ENCODE measurements at regions not wholly inside any gene's neighbourhood (a gene's known extent, or its start where the extent isn't known, plus 50 kb on each side); places are given as distances from the start of the nearest gene placed in this dataset.
A peak's percentile ranks its signal among the peaks of the same experiment; 100 is the strongest.

GRCh38 chr9:86668488-86668887, 278.8 kb downstream of the GAS1 start:
- Histone ChIP-seq H3K9me3 (0 out of 2 replicates have a peak, but pooled peaks cover 8% of the 10 kb centered on the region), H3K9ac (no peak overlapping the region), H4K20me1 (ENCODE audit: insufficient read depth) (no peaks in the 10 kb centered on the region), H3K4me2 (no peak overlapping the region), H3K79me2 (ENCODE audit: insufficient read depth) (no peaks in the 10 kb centered on the region), H3K4me1 (ENCODE audit: control insufficient read depth in 1 of 2, insufficient read depth in 2 of 2, low read depth in 1 of 2, low read length in 1 of 2) (peaks cover 0 to 6% of the 10 kb centered on the region in 2 experiments; a peak in 1 of 4 replicates), H2AFZ (ENCODE audit: low read depth) (no peak overlapping the region), H3K4me3 (ENCODE audit: low read depth in 2 of 2, low read length in 1 of 2) (no peak overlapping the region), H3K36me3 (replicated peaks in 1 of 2; ENCODE audit: control insufficient read depth in 1 of 2, insufficient read depth in 2 of 2, low read length in 1 of 2) (no peaks in the 10 kb centered on the region), H3K9me2 (no peaks in the 10 kb centered on the region), H3K27me3 (ENCODE audit: insufficient read depth) (no peaks in the 10 kb centered on the region), H3K27ac (ENCODE audit: low read depth in 2 of 2, low read length in 1 of 2) (no peak overlapping the region), H3F3A (replicated peaks; ENCODE audit: insufficient read depth) (no peaks in the 10 kb centered on the region)
- ChIA-PET CTCF (interaction anchor here (1.3 to 1.4 kb wide), 2 partner anchors 10 to 13 kb away, joined by 3 read pairs; no protein-coding TSS in a partner anchor), POLR2A (no interaction called here)
- TF ChIP-seq RCOR1 (IDR thresholded peaks at IDR 0.05; ENCODE audit: low read length) (no peak), JUND (IDR thresholded peaks at IDR 0.05) (no peak), REST (IDR thresholded peaks at IDR 0.05; ENCODE audit: low read depth, low read length) (no peak), GATA2 (CRISPR knock-in tag; IDR thresholded peaks at IDR 0.05) (no peak), EP300 (IDR thresholded peaks at IDR 0.05; ENCODE audit: borderline replicate concordance in 1 of 2, low read depth in 1 of 2, low read length in 1 of 2) (no peak), GABPA (IDR thresholded peaks at IDR 0.05; ENCODE audit: low read depth) (no peak), FOSL2 (IDR thresholded peaks at IDR 0.05; ENCODE audit: borderline replicate concordance, low read depth) (no peak), NFIC (IDR thresholded peaks at IDR 0.05; ENCODE audit: borderline replicate concordance) (no peak), CHD2 (IDR thresholded peaks at IDR 0.05; ENCODE audit: low read length, partially characterized antibody) (no peak), TCF12 (IDR thresholded peaks at IDR 0.05) (no peak), NRF1 (IDR thresholded peaks at IDR 0.05; ENCODE audit: low read depth, low read length) (no peak), RAD21 (IDR thresholded peaks at IDR 0.05; ENCODE audit: low read length) (no peak)
- TF ChIP-seq, protein P1, sequence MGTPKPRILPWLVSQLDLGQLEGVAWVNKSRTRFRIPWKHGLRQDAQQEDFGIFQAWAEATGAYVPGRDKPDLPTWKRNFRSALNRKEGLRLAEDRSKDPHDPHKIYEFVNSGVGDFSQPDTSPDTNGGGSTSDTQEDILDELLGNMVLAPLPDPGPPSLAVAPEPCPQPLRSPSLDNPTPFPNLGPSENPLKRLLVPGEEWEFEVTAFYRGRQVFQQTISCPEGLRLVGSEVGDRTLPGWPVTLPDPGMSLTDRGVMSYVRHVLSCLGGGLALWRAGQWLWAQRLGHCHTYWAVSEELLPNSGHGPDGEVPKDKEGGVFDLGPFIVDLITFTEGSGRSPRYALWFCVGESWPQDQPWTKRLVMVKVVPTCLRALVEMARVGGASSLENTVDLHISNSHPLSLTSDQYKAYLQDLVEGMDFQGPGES (IDR thresholded peaks at IDR 0.05; ENCODE audit: low read depth, low read length) = no peak
- no peak for DNase-seq

- Histone ChIP-seq H3K9ac (no peak overlapping the region), H3K4me2 (no peak overlapping the region), H3K36me3 (replicated peaks in 1 of 2; ENCODE audit: control insufficient read depth in 1 of 2, insufficient read depth in 2 of 2, low read length in 1 of 2) (no peaks in the 10 kb centered on the region), H3K79me2 (ENCODE audit: insufficient read depth) (no peaks in the 10 kb centered on the region), H3K9me2 (no peaks in the 10 kb centered on the region), H3K4me1 (ENCODE audit: control insufficient read depth in 1 of 2, insufficient read depth in 2 of 2, low read depth in 1 of 2, low read length in 1 of 2) (peaks cover 0 to 6% of the 10 kb centered on the region in 2 experiments; a peak in 1 of 4 replicates), H3K27ac (ENCODE audit: low read depth in 2 of 2, low read length in 1 of 2) (no peak overlapping the region), H3K4me3 (ENCODE audit: low read depth in 2 of 2, low read length in 1 of 2) (no peak overlapping the region), H3K9me3 (0 out of 2 replicates have a peak, but pooled peaks cover 8% of the 10 kb centered on the region), H4K20me1 (ENCODE audit: insufficient read depth) (no peaks in the 10 kb centered on the region), H3F3A (replicated peaks; ENCODE audit: insufficient read depth) (no peaks in the 10 kb centered on the region), H2AFZ (ENCODE audit: low read depth) (no peak overlapping the region), H3K27me3 (ENCODE audit: insufficient read depth) (no peaks in the 10 kb centered on the region)
- DNase-seq = no peak
- CTCF ChIA-PET = interaction anchor here (1.2 kb wide), 1 partner anchor 180 kb away, joined by 3 read pairs; no protein-coding TSS in a partner anchor
- 62% methylated on average over 3 of the region's 4 CpGs for WGBS (ENCODE audit: low lambda C conversion rate)
- TF ChIP-seq GATA2 (CRISPR knock-in tag; IDR thresholded peaks at IDR 0.05) (no peak), GABPA (IDR thresholded peaks at IDR 0.05; ENCODE audit: low read depth) (no peak), NFIC (IDR thresholded peaks at IDR 0.05; ENCODE audit: borderline replicate concordance) (no peak), YY1 (IDR thresholded peaks at IDR 0.05; ENCODE audit: low read depth) (no peak), EP300 (IDR thresholded peaks at IDR 0.05; ENCODE audit: borderline replicate concordance in 1 of 2, low read depth in 1 of 2, low read length in 1 of 2) (no peak), FOSL2 (IDR thresholded peaks at IDR 0.05; ENCODE audit: borderline replicate concordance, low read depth) (peak; percentile 64), JUND (IDR thresholded peaks at IDR 0.05) (peak; percentile 20; the same call in 1 of the 2 replicates), TEAD4 (IDR thresholded peaks at IDR 0.05; ENCODE audit: borderline replicate concordance, insufficient read depth) (no peak), RFX5 (IDR thresholded peaks at IDR 0.05; ENCODE audit: low read length) (no peak), ELF1 (IDR thresholded peaks at IDR 0.05) (no peak)
- TF ChIP-seq, protein P2, sequence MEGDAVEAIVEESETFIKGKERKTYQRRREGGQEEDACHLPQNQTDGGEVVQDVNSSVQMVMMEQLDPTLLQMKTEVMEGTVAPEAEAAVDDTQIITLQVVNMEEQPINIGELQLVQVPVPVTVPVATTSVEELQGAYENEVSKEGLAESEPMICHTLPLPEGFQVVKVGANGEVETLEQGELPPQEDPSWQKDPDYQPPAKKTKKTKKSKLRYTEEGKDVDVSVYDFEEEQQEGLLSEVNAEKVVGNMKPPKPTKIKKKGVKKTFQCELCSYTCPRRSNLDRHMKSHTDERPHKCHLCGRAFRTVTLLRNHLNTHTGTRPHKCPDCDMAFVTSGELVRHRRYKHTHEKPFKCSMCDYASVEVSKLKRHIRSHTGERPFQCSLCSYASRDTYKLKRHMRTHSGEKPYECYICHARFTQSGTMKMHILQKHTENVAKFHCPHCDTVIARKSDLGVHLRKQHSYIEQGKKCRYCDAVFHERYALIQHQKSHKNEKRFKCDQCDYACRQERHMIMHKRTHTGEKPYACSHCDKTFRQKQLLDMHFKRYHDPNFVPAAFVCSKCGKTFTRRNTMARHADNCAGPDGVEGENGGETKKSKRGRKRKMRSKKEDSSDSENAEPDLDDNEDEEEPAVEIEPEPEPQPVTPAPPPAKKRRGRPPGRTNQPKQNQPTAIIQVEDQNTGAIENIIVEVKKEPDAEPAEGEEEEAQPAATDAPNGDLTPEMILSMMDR (IDR thresholded peaks at IDR 0.05) = no peak
- TF ChIP-seq, protein P1 (IDR thresholded peaks at IDR 0.05; ENCODE audit: low read depth, low read length) = no peak
- POLR2A ChIA-PET = no interaction called here
Observed at GRCh38 chr9:86667307-86667706, 280.0 kb downstream of the GAS1 start.

Data from SK-N-SH (cell line).